HUES64 (cell line): ENCODE measurements at regions not wholly inside any gene's neighbourhood (a gene's known extent, or its start where the extent isn't known, plus 50 kb on each side); places are given as distances from the start of the nearest gene placed in this dataset.

Source experiments
- H3K27ac ChIP-seq: 2 replicates; pipeline ENCODE4 v1.7.0; 2013; ENCODE audit warnings: low read depth, low read length, inconsistent platforms
- H3K27me3 ChIP-seq: 2 replicates; pipeline ENCODE4 v1.6.1; 2013; ENCODE audit warnings: mild to moderate bottlenecking, low read length; ENCODE audit not compliant: insufficient read depth
- H3K36me3 ChIP-seq: 2 replicates; pipeline ENCODE4 v1.6.1; 2013; ENCODE audit warnings: mild to moderate bottlenecking, low read length; ENCODE audit not compliant: insufficient read depth
- H3K4me1 ChIP-seq: 2 replicates; pipeline ENCODE4 v1.6.1; 2013; ENCODE audit warnings: mild to moderate bottlenecking, low read length, moderate library complexity; ENCODE audit not compliant: insufficient read depth
- H3K4me3 ChIP-seq: 2 replicates; pipeline ENCODE4 v1.5.1; 2013; ENCODE audit warnings: mild to moderate bottlenecking, low read length, moderate library complexity
- H3K9ac ChIP-seq: 2 replicates; pipeline ENCODE4 v1.6.1; 2013; ENCODE audit warnings: mild to moderate bottlenecking, low read depth, low read length
- H3K9me3 ChIP-seq: 2 replicates; pipeline ENCODE4 v1.6.1; 2013; ENCODE audit warnings: low read depth, low read length; ENCODE audit not compliant: insufficient read depth
- WGBS: fragments of 150-250, 120-280 bp; methylation state at CpG from one replicate; pipeline ENCODE4 v1.1.7; 2013; ENCODE audit warnings: missing lambda C conversion rate; 5-methylcytosine and 5-hydroxymethylcytosine counted together

DNA sequence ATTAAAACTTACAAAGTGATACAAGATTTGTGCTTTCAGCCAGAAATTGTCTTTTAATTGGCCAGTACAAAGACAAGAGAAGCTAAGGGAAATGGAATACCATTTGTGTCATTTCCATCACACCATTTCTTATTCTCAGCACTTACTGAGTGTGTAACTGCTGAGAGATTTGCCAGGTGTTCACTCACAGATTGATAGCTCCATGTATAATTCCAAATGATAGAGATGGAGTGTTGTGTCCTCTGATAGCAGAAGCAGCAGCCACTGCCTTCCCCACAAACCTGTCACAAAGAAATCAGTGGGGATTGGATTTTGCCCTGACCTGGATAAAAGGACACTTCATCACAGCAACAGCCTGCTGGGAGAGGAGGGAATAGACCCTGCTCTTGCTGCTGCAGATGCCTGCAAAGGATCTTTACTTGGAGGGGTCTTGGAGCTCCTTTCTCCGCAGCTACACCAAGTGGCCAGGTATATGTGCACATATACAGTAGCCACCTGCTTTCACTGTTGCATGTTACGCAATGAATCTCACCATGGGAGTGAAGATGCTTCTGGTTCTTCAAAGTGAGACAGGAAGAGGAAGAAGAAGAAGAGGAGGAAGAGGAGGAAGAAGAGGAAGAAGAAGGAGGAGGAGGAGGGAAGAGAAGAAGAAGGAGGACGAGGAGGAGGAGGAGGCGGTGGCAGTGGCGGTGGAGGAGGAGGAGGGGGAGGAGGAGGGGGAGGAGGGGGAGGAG, 78.7 kb upstream of the KCNJ15 start:
- Histone ChIP-seq H3K36me3 (no peaks in the 10 kb centered on the region), H3K9ac (no peak overlapping the region), H3K4me3 (no peak overlapping the region), H3K4me1 (0 out of 2 replicates have a peak, but pooled peaks cover 5% of the 10 kb centered on the region), H3K9me3 (no peaks in the 10 kb centered on the region), H3K27ac (no peak overlapping the region), H3K27me3 (no peaks in the 10 kb centered on the region)
- WGBS, result 89% methylated on average over 5 of the region's 5 CpGs

DNA sequence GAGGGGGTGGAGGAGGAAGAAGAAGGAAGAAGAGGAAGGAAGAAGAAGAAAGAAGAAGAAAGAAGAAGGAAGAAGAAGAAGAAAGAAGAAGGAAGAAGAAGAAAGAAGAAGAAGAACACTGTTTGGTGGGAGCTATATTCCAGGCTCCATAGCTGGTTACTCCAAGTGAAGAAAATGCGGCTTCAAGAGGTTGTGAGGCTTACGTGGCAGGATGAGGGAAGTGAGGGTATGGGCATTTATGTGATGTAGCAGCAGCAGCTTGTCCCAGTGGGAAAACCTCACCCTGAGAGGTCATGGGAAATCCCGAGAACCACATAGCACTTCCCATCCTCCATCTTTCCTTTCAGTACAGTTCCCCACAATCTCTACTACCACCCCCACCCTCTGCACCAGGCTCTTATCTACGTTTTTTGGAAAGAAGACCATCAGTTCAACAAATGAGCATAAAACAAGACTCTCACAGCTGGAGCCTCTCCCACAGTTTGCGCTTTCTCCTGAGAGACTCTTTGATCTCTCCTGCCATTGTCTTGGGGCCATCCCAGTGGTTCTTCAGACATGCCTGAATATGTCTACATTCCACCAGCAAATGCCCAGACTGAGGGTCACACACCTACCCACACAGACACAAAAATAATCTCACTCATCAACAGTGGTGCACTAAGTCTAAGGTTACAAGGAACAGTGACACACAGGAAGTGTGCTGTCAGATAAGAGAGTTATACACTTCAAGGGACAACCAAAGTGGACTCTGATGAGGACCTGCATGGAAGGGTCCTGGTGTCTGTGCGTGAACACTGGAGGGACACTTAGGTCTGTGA, 77.9 kb upstream of the KCNJ15 start:
- WGBS, result 85% methylated on average over 6 of the region's 6 CpGs
- Histone ChIP-seq H3K4me3 (no peak overlapping the region), H3K4me1 (0 out of 2 replicates have a peak, but pooled peaks cover 5% of the 10 kb centered on the region), H3K9ac (no peak overlapping the region), H3K27me3 (no peaks in the 10 kb centered on the region), H3K36me3 (no peaks in the 10 kb centered on the region), H3K27ac (no peak overlapping the region), H3K9me3 (no peaks in the 10 kb centered on the region)

DNA sequence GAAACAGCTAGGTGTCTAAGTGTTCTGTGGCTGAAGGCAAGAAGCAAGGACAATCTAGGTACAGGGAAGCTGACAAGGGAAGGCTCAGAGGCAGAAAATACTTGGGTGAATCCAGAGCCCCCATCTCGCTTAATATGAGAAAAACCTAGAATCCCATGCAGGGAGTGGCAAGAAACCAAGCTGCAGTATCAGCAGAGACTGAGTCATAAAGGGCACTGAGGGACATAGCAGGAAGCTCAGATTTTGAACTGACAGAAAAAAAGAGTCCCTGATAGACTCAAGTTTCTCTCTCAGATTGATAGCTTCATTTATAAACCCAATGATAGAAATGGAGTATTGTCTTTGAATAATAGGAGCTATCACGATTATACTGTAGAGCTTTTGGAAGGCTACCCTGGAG, 77.3 kb upstream of the KCNJ15 start:
- Histone ChIP-seq H3K36me3 (no peaks in the 10 kb centered on the region), H3K27ac (no peak overlapping the region), H3K9ac (no peak overlapping the region), H3K9me3 (no peaks in the 10 kb centered on the region), H3K4me3 (no peak overlapping the region), H3K4me1 (0 out of 2 replicates have a peak, but pooled peaks cover 3% of the 10 kb centered on the region), H3K27me3 (no peaks in the 10 kb centered on the region)
- WGBS, result 96% methylated on average over 2 of the region's 2 CpGs

GRCh38 chr21:38181096-38181495, 75.7 kb upstream of the KCNJ15 start:
- WGBS, result 88% methylated on average over 3 of the region's 4 CpGs
- peaks cover 7% of the 10 kb centered on the region; the same call in 1 of the 2 replicates for H3K9me3 ChIP-seq

GRCh38 chr21:38182370-38182985, 74.3 kb upstream of the KCNJ15 start:
- Histone ChIP-seq H3K9ac (no peak overlapping the region), H3K9me3 (peaks cover 20% of the 10 kb centered on the region; the same call in 1 of the 2 replicates), H3K4me3 (no peak overlapping the region), H3K36me3 (no peaks in the 10 kb centered on the region), H3K27ac (no peak overlapping the region), H3K4me1 (no peaks in the 10 kb centered on the region), H3K27me3 (no peaks in the 10 kb centered on the region)
- WGBS, result 86% methylated on average over 2 of the region's 2 CpGs

More at GRCh38 chr21:38181096-38181495, 75.7 kb upstream of the KCNJ15 start:
- H3K9ac ChIP-seq, result no peak overlapping the region
- no peak overlapping the region for H3K27ac ChIP-seq
- H3K36me3 ChIP-seq, result no peaks in the 10 kb centered on the region
- no peak overlapping the region for H3K4me3 ChIP-seq
- H3K4me1 ChIP-seq, result no peaks in the 10 kb centered on the region
- no peaks in the 10 kb centered on the region for H3K27me3 ChIP-seq

DNA sequence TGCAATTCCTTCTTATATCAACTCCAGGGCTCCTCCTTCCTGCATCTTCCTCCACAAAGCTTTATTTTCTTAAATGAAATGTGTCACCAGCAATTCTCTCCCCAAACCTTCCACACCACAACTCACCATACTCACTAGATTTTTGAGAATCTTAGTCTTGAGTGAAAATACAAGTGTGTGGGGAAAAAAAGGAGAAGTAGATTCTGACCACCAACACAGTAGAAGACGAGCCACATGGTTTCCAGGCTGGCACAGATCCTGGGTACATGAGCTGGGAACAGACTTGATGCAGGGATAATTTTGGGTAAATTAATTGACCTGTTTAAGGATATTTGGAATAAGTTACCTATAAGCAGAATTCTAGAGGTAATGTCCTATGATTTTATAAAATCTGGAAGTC, 72.8 kb upstream of the KCNJ15 start:
- Histone ChIP-seq H3K9me3 (peaks cover 23% of the 10 kb centered on the region; the same call in 1 of the 2 replicates), H3K4me1 (no peaks in the 10 kb centered on the region), H3K27ac (no peak overlapping the region), H3K9ac (no peak overlapping the region), H3K36me3 (no peaks in the 10 kb centered on the region), H3K4me3 (no peak overlapping the region), H3K27me3 (no peaks in the 10 kb centered on the region)
- 97% methylated on average over 1 of the region's 1 CpG for WGBS

DNA sequence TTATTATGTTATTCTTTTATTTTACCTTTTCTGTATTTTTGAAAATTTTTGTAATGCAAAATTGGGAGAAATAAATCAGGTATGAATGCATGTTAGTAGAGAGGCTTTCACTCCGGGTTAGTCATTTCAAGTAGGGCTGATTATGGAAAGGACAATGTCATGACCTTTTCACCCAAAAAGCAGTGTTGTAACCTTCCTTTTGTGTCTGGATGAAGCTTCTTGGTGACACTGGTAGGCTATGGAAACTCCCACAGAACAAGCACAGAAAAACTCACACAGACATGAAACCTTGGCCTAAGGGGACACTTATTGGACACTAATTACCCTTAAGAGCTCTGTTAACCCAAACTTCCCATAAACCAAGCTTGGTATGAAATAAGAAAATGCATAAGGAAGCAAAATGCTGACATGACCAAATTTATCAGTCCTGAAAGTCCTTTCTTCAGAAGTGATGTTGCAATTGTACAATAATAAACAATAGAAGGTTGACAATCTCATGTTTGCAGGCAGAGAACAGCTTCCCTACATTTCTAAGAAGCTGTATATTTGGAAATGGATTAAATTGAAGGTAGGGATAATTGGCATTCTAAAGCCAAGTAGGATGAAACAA, 70.0 kb upstream of the KCNJ15 start:
- H3K4me3 ChIP-seq, result no peak overlapping the region
- WGBS, result 97% methylated on average over 1 of the region's 1 CpG
- no peaks in the 10 kb centered on the region for H3K36me3 ChIP-seq
- H3K27ac ChIP-seq, result no peak overlapping the region
- no peaks in the 10 kb centered on the region for H3K27me3 ChIP-seq
- H3K9ac ChIP-seq, result no peak overlapping the region
- H3K9me3 ChIP-seq, result peaks cover 23% of the 10 kb centered on the region; the same call in 1 of the 2 replicates
- no peaks in the 10 kb centered on the region for H3K4me1 ChIP-seq

DNA sequence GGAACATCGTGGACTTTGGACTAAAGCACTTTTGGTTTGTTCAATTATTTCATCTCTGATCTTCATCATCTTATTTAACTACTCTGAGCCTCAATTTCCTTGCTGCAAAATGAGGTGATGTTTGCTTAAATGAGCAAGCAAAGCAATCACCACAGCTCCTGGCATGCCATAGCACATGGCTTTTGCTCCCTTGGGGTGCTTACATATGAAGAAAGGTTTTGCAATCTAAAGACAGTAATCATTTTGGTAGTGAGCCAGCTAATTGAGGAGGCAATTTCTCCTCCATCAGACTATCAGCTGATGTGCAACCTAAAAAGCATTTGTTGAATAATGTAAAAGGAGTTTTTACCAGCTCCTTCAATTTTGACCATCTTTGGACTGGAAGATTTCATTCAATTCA, 68.8 kb upstream of the KCNJ15 start:
- no peaks in the 10 kb centered on the region for H3K27me3 ChIP-seq
- no peak overlapping the region for H3K4me3 ChIP-seq
- no peaks in the 10 kb centered on the region for H3K36me3 ChIP-seq
- peaks cover 23% of the 10 kb centered on the region; the same call in 1 of the 2 replicates for H3K9me3 ChIP-seq
- H3K9ac ChIP-seq, result no peak overlapping the region
- H3K27ac ChIP-seq, result no peak overlapping the region
- H3K4me1 ChIP-seq, result no peaks in the 10 kb centered on the region
- 91% methylated on average over 1 of the region's 1 CpG for WGBS

- Histone ChIP-seq H3K27ac (no peak overlapping the region), H3K27me3 (no peaks in the 10 kb centered on the region), H3K4me3 (no peak overlapping the region), H3K9ac (no peak overlapping the region), H3K9me3 (peaks cover 6% of the 10 kb centered on the region; the same call in 1 of the 2 replicates), H3K36me3 (no peaks in the 10 kb centered on the region), H3K4me1 (no peaks in the 10 kb centered on the region)
- 86% methylated on average over 2 of the region's 2 CpGs for WGBS
These were observed 60.8 kb upstream of the KCNJ15 start for GRCh38 chr21:38196036-38196435.

DNA sequence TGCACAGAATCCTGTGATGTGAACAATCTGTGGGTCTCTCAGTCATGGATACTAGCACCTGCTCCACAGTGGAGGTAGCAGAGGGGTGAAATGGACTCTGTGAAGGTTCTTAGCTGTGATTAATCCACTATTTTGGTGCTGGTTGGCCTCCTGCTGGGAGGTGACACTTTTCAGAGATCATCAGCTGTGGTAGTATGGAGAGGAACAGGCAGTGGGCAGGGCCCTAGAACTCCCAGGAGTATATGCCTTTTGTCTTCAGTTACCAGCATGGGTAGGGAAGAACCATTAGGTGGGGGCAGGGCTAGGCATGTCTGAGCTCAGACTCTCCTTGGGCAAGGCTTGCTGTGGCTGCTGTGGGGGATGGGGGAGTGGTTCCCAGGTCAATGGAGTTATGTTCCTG, 54.0 kb upstream of the KCNJ15 start:
- H3K9ac ChIP-seq, result no peak overlapping the region
- H3K9me3 ChIP-seq, result no peaks in the 10 kb centered on the region
- no peak overlapping the region for H3K4me3 ChIP-seq
- no peaks in the 10 kb centered on the region for H3K36me3 ChIP-seq
- H3K27me3 ChIP-seq, result no peaks in the 10 kb centered on the region
- H3K4me1 ChIP-seq, result no peaks in the 10 kb centered on the region; the same call in 1 of the 2 replicates
- H3K27ac ChIP-seq, result no peak overlapping the region

DNA sequence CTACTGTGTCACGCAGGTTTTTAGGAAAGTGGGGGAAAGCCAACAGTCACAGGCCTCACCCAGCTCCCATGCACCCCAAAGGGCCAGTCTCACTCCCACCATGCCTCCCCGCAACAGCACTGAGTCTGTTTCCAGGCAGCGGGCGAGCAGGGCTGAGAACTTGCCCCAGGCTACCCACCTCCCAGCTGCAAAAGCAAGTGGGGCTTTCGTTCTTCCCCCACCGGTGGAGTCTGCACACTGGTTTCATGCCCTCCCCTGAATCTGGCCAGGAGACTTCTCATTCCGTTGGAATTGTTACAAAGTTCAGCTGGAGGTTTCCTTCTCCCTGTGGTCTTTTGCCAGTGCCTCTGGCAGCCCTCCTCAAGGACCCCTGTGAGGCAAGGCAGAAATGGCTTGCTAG, 53.6 kb upstream of the KCNJ15 start:
- 93% methylated on average over 7 of the region's 7 CpGs for WGBS
- H3K9ac ChIP-seq, result no peak overlapping the region
- no peaks in the 10 kb centered on the region for H3K36me3 ChIP-seq
- H3K27me3 ChIP-seq, result no peaks in the 10 kb centered on the region
- H3K9me3 ChIP-seq, result no peaks in the 10 kb centered on the region
- H3K27ac ChIP-seq, result no peak overlapping the region
- H3K4me1 ChIP-seq, result no peaks in the 10 kb centered on the region; the same call in 1 of the 2 replicates
- no peak overlapping the region for H3K4me3 ChIP-seq
